Effector memory CD8-positive, alpha-beta T cell (primary cell): ENCODE measurements at regions not wholly inside any gene's neighbourhood (a gene's known extent, or its start where the extent isn't known, plus 50 kb on each side); places are given as distances from the start of the nearest gene placed in this dataset.
"Not testable (repeated sequence)": the region's sequence is repeated elsewhere in the genome, so short reads cannot be mapped to it uniquely, and the experiment has no call there.

Experiments
- ATAC-seq: fragments of 150-1000 bp; cut with Tn5 transposase; replicated peaks from 2 replicates; pipeline ENCODE4 v1.10.0; 2021; ENCODE audit warnings: mild to moderate bottlenecking, moderate library complexity
- DNase-seq, 3 experiments: peaks; one replicate each; pipeline ENCODE4 v3.0.0; 2021
- H3K27ac Mint-ChIP-seq, 2 donors: one replicate each; pipeline ENCODE4 v1.8.0; 2022; ENCODE audit warnings: mild to moderate bottlenecking in 2 of 2, mixed read lengths in 2 of 2, moderate library complexity in 2 of 2
- H3K27me3 Mint-ChIP-seq, 2 donors: one replicate each; pipeline ENCODE4 v1.8.0; 2022; ENCODE audit warnings: mixed read lengths in 2 of 2
- H3K36me3 Mint-ChIP-seq: one replicate; pipeline ENCODE4 v1.8.0; 2022; ENCODE audit warnings: mild to moderate bottlenecking, moderate library complexity, mixed read lengths; ENCODE audit not compliant: insufficient read depth
- H3K4me1 Mint-ChIP-seq, 2 donors: one replicate each; pipeline ENCODE4 v1.8.0; 2022; ENCODE audit warnings: low read depth in 2 of 2, mixed read lengths in 2 of 2
- H3K4me3 Mint-ChIP-seq, 2 donors: one replicate each; pipeline ENCODE4 v1.8.0; 2022; ENCODE audit warnings: mild to moderate bottlenecking in 2 of 2, mixed read lengths in 2 of 2, moderate library complexity in 2 of 2
- H3K9me3 Mint-ChIP-seq, 2 donors: one replicate each; pipeline ENCODE4 v1.8.0; 2022; ENCODE audit warnings: mixed read lengths in 2 of 2

DNA sequence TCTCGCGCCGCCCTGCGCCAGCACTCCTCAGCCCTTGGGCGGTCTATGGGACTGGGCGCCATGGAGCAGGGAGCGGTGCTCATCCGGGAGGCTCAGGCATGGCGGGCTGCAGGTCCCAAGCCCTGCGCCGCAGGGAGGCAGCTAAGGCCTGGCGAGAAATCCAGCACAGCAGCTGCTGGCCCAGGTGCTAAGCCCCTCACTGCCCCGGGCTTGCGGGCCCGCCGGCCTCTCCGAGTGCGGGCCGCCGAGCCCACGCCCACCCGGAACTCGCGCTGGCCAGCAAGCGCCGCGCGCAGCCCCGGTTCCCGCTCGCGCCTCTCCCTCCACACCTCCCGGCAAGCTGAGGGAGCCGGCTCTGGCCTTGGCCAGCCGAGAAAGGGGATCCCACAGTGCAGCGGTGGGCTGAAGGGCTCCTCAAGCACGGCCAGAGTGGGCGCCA lies 1517.2 kb downstream of the GRIK2 start:
- ATAC-seq, DNase-seq, H3K9me3 Mint-ChIP-seq, H3K27ac Mint-ChIP-seq, H3K4me3 Mint-ChIP-seq, H3K4me1 Mint-ChIP-seq, H3K27me3 Mint-ChIP-seq, H3K36me3 Mint-ChIP-seq: not testable (repeated sequence)

DNA sequence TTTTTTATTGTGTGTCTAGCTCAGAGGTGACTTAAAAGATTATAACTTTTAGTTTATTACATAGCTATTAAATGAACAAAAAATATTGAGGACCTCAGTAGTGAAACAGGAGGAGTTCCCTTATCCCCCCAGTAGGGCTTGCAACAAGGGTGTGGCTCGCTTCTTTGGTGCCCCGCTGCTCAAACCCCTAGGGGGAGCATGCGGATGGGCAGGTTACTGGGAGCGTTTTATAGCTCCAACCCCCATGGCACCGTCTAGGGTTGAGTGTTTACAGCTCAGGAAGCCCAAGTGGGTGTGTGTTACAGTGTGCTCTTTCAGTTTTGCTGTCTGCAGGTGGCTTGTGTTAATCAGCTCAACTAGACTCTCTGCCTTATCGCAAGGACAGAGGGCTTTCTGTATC lies 1513.7 kb downstream of the GRIK2 start:
- peaks cover 8 to 9% of the 10 kb centered on the region in 2 donors for H3K9me3 Mint-ChIP-seq
- no peaks in the 10 kb centered on the region for H3K4me1 Mint-ChIP-seq
- DNase-seq (no peak), ATAC-seq (no peak)
- H3K27ac Mint-ChIP-seq, result no peak overlapping the region
- no peak overlapping the region for H3K4me3 Mint-ChIP-seq
- no peaks in the 10 kb centered on the region for H3K27me3 Mint-ChIP-seq
- no peaks in the 10 kb centered on the region for H3K36me3 Mint-ChIP-seq

DNA sequence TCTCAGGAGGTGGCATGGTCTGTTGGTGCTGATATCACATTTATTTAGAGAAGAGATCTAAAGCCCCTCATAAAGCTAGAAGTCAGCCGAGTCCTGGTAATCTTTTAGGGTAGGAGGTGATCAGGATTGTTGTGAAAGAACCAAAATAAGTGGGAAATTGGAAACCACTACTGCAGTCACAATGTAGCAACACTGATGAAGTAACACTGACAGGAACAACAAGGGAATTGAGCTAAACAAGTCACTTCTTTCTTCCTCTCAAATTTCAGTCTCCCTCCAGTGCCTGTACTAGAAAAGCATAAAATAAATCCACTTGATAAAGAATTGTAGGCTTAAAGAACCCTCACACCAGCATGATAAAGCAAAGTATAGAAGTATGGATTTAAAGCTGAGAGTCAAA lies 1509.0 kb downstream of the GRIK2 start:
- Mint-ChIP-seq H3K36me3 (no peaks in the 10 kb centered on the region), H3K27ac (no peak overlapping the region), H3K27me3 (no peaks in the 10 kb centered on the region), H3K9me3 (peaks cover 8 to 20% of the 10 kb centered on the region in 2 donors), H3K4me1 (no peaks in the 10 kb centered on the region), H3K4me3 (no peak overlapping the region)
- no peak for ATAC-seq
- no peak for DNase-seq

DNA sequence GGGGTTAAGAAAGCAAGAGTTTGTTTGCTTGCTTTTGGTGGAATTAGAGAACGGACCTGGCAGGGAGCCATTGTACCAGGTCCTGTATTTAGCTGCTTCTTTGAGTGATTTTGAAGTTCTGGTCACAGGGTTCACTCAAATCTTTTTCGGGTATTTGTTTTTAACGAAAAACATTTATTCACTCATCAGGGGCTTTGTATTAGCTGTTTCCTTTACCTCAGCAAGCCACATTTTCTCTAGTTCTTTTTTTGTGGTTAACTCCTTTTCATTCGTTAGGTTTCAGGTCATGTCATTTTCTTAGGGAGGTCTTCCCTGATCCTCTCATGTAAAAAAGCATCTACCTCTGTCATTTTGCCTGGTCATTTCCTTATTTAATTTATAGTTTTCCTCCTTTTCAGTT lies 1502.2 kb downstream of the GRIK2 start:
- Mint-ChIP-seq H3K27me3 (no peaks in the 10 kb centered on the region), H3K36me3 (no peaks in the 10 kb centered on the region), H3K9me3 (peaks cover 5 to 7% of the 10 kb centered on the region in 2 donors), H3K4me1 (no peaks in the 10 kb centered on the region), H3K27ac (no peak overlapping the region), H3K4me3 (no peak overlapping the region)
- ATAC-seq, result no peak
- DNase-seq, result no peak

DNA sequence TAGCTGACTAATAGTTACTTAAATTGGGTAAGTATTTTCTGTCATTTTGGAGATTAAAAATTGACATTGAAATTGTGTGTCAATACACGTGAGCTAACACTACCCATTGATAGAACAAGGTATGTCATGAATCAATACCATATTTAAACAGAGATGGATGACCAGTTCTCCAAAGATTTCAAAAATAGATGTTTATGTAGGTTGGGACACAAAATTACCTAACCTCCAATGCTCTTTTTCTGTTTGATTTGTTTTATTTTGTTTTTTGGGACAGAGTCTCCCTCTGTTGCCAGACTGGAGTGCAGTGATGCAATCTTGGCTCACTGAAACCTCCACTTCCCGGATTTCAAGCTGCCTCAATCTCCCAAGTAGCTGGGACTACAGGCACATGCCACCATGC lies 1491.7 kb downstream of the GRIK2 start:
- H3K36me3 Mint-ChIP-seq, result peaks cover 2% of the 10 kb centered on the region
- H3K27ac Mint-ChIP-seq, result no peak overlapping the region
- no peaks in the 10 kb centered on the region for H3K27me3 Mint-ChIP-seq
- H3K9me3 Mint-ChIP-seq, result peaks cover 0 to 5% of the 10 kb centered on the region in 2 donors
- ATAC-seq (no peak), DNase-seq (no peak)
- H3K4me1 Mint-ChIP-seq, result no peaks in the 10 kb centered on the region
- no peak overlapping the region for H3K4me3 Mint-ChIP-seq

DNA sequence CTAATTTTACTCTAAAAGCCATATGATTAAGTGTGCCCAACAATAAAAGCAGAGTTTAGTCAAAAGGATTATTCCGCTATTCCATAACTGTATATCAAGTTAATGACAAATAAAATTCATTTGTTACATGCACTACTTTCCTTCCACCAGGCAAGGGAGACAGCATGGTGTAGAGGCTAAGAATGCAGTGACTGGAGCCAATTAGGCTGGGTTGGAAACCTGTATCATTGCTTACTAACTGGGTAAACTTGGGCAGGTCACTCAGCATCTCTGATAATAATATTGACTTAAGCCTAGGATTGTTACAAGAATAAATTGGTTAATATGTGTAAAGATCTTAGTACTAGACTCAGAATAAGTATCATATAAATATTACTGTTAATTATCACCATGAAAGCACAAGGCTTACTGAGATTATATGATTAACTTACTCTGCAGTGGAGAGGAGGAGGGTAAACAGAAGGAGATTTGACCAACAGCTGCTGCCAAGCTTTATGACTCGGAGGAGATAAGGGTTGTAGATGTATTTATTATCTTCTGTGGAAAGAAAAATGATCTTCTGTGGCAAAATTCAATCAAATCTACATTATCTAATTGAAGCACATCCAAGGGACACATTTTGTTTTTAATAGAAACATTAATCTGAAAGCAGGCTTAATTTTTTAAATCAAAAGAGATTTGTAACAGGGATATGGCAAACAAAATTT lies 1459.9 kb downstream of the GRIK2 start:
- DNase-seq, result no peak
- Mint-ChIP-seq H3K27ac (no peak overlapping the region), H3K4me3 (no peak overlapping the region), H3K27me3 (no peaks in the 10 kb centered on the region), H3K9me3 (no peaks in the 10 kb centered on the region), H3K36me3 (no peaks in the 10 kb centered on the region), H3K4me1 (no peaks in the 10 kb centered on the region)
- no peak for ATAC-seq

DNA sequence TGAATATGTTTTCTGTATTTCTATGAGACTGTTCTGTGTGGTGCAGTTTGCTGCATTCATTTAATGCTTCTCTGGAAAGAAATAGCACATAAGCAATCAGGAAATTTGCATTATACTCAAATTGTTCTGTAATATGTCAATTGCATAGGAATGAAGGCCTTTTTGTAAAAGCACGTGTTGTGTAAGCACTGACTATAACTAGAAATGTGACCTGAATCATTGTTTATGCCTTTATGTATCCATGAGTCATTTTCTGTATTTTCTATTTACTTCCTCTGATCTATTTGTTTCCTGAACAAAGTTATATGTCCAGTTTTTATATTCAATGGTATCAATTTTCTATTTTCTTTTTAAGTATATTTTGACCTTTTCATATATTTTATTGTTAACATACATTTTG lies 1455.3 kb downstream of the GRIK2 start:
- no peak for ATAC-seq
- Mint-ChIP-seq H3K4me1 (no peaks in the 10 kb centered on the region), H3K27me3 (no peaks in the 10 kb centered on the region), H3K9me3 (peaks cover 0 to 5% of the 10 kb centered on the region in 2 donors), H3K36me3 (no peaks in the 10 kb centered on the region), H3K4me3 (no peak overlapping the region), H3K27ac (no peak overlapping the region)
- no peak for DNase-seq

DNA sequence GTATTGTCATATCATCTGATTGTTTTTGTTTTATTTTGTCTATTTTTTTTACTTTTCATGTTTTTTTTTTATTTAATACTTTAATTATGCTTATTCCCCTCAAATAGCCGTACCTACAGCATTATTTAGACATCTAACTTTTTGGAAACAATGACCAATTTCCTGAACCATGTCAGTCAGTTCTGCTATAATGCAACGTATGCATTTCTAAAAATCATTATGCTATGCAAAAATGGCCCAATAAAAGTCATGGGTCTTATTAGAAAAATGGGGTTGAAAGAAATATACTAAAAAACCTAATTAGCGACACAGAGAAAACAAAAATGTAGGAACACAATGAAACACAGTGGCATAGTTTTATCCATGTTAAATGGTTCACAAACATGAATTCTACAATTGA lies 1454.7 kb downstream of the GRIK2 start:
- Mint-ChIP-seq H3K36me3 (no peaks in the 10 kb centered on the region), H3K27me3 (no peaks in the 10 kb centered on the region), H3K9me3 (peaks cover 0 to 5% of the 10 kb centered on the region in 2 donors), H3K27ac (no peak overlapping the region), H3K4me3 (no peak overlapping the region), H3K4me1 (no peaks in the 10 kb centered on the region)
- ATAC-seq, result no peak
- no peak for DNase-seq

DNA sequence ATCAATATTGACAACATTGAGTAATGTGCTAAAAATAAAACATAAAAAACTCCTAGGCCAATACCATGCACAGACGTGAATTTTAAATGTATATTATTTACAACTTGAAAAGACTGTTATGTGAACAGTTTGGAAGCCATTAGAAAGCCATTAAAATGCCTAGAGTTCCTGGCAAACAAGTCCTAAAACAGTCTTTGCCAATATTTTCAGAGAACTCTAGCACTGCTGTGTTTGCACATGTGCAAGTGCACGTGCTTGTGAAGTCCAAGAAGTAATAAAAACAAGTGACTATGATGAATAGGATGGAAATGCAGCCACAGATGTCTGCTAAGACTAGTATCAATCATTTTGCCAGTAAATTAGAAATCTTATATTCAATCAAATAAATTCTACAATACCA lies 1447.6 kb downstream of the GRIK2 start:
- Mint-ChIP-seq H3K9me3 (peaks cover 2 to 5% of the 10 kb centered on the region in 2 donors), H3K36me3 (no peaks in the 10 kb centered on the region), H3K4me3 (no peak overlapping the region), H3K27me3 (no peaks in the 10 kb centered on the region), H3K4me1 (no peaks in the 10 kb centered on the region), H3K27ac (no peak overlapping the region)
- DNase-seq, result no peak
- no peak for ATAC-seq

DNA sequence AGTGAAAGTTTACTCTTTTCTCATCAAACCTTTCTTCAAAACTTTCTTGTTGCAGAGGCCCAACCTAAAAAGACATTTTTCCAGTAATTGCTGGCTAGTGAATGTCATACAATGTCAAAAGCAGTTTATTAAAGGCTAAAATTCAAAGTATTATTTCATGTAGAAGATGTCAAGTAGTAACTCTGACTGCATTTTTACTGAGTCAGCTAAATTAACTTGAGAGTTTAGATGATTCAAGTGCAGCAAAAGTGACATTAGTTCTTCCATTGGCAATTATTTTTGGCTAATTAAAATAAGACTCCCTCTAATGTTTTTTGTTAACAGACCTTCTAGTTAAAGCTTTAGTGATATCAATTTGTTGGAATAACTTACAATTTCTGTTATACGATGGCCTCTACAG lies 1438.5 kb downstream of the GRIK2 start:
- ATAC-seq, result no peak
- no peak overlapping the region for H3K27ac Mint-ChIP-seq

DNA sequence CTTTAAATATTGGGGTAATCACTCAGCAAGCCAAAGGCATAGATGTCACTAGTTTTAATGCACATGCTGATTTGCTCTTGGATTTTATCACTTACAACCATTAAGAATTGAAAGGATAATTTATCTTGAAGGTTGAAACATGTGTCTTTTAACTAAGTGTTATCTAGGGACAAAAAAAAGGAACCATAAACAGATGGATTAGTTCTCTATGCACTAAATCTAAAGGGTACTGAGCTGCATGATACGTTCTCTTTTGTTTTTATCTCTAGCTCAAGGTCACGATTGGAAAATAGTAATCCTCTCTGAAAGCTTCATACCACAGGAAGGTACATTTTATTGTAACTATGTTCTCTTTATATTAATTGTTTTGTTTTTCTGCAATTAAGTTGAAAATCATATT lies 1426.6 kb downstream of the GRIK2 start:
- Mint-ChIP-seq H3K27me3 (no peaks in the 10 kb centered on the region), H3K27ac (no peak overlapping the region), H3K4me1 (no peaks in the 10 kb centered on the region), H3K36me3 (no peaks in the 10 kb centered on the region), H3K4me3 (no peak overlapping the region), H3K9me3 (peaks cover 0 to 3% of the 10 kb centered on the region in 2 donors)
- ATAC-seq (no peak), DNase-seq (no peak)

More for the DNA sequence above, 1438.5 kb downstream of the GRIK2 start:
- Mint-ChIP-seq H3K9me3 (peaks cover 0 to 8% of the 10 kb centered on the region in 2 donors), H3K4me3 (no peak overlapping the region), H3K36me3 (no peaks in the 10 kb centered on the region), H3K27me3 (no peaks in the 10 kb centered on the region), H3K4me1 (no peaks in the 10 kb centered on the region)
- DNase-seq, result no peak

DNA sequence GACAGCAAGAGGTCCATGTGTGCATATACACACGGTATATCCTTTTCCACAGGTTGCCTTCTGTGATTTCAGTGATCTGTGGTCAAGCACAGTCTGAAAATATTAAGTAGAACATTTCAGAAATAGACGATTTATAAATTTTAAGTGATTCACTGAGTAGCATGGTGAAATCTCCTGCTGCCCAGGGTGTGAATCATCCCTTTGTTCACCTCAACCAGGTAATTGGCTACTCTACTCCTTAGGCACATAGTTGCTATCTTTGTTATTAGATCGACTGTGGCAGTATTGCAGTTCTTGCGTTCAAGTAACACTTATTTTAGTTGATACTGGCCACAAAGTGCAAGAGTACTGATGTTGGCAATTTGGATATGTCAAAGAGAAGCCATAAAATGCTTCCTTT lies 1421.7 kb downstream of the GRIK2 start:
- Mint-ChIP-seq H3K9me3 (peaks cover 0 to 3% of the 10 kb centered on the region in 2 donors), H3K36me3 (no peaks in the 10 kb centered on the region), H3K4me1 (no peaks in the 10 kb centered on the region), H3K27me3 (no peaks in the 10 kb centered on the region), H3K27ac (no peak overlapping the region), H3K4me3 (no peak overlapping the region)
- DNase-seq (no peak), ATAC-seq (no peak)

DNA sequence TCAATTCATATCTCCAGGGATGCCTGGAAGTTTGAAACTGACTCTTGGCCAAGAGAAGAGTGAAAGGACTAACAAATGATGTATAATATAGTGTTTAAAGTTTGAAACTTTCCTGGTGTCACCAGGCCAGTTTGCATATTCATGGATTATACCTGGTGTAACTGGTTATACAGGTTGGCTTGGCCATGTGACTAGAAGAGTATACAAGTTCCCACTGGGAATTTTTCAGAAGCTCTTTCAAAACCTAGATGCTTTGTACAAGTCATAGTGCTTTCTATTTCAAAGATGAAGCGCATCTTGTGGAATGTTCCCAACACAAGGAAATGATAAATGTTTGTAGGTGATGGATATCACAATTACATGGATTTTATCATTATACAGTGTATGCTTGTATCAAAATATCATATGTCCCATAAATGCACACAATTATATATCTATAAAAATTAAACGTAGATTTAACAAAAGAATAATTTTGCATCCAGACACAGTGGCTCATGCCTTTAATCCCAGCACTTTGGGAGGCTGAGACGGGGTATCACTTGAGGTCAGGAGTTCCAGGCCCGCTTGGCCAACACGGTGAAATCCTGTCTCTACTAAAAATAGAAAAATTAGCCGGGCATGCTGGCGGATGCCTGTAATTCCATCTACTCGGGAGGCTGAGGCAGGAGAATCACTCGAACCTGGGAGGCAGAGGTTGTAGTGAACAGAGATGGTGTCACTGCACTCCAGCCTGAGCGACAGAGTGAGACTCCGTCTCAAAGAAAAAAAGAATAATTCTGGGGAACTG lies 1420.2 kb downstream of the GRIK2 start:
- peaks cover 0 to 3% of the 10 kb centered on the region in 2 donors for H3K9me3 Mint-ChIP-seq
- no peak overlapping the region for H3K27ac Mint-ChIP-seq
- no peaks in the 10 kb centered on the region for H3K4me1 Mint-ChIP-seq
- no peak overlapping the region for H3K4me3 Mint-ChIP-seq
- no peaks in the 10 kb centered on the region for H3K36me3 Mint-ChIP-seq
- H3K27me3 Mint-ChIP-seq, result no peaks in the 10 kb centered on the region
- ATAC-seq (no peak), DNase-seq (no peak)

DNA sequence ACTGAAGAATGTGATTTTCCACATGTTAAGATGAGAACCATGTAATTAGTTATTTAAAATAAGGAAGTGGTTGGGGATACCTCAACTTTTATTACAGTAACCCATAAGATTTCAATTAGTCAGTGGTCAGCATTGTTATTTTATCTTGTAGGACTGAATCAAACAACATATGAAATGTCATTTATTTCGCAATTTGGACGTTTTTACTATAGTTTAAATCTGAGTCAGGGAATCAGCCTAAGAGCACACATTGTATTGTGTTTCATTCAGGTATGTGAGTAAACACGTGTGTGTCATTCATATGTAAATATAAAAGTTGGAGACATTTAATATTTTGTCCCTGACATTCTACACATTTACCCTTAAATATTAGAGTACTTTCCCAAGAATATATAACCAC lies 1418.7 kb downstream of the GRIK2 start:
- H3K4me3 Mint-ChIP-seq, result no peak overlapping the region
- no peaks in the 10 kb centered on the region for H3K27me3 Mint-ChIP-seq

More for the DNA sequence above, 1418.7 kb downstream of the GRIK2 start:
- no peak for ATAC-seq
- DNase-seq, result no peak
- peaks cover 3 to 8% of the 10 kb centered on the region in 2 donors for H3K9me3 Mint-ChIP-seq
- H3K36me3 Mint-ChIP-seq, result no peaks in the 10 kb centered on the region
- H3K27ac Mint-ChIP-seq, result no peak overlapping the region
- H3K4me1 Mint-ChIP-seq, result no peaks in the 10 kb centered on the region
